T-helper 17 cell (primary cell): ENCODE measurements at regions not wholly inside any gene's neighbourhood (a gene's known extent, or its start where the extent isn't known, plus 50 kb on each side); places are given as distances from the start of the nearest gene placed in this dataset.

Experiments
- ATAC-seq: fragments of 150-1000 bp; cut with Tn5 transposase; 2 replicates; pipeline ENCODE4 v1.10.0; 2021; ENCODE audit warnings: mild to moderate bottlenecking, moderate library complexity
- DNase-seq, 3 donors: peaks; one replicate each; pipeline versions ENCODE4 v3.0.0 to v3.0.0-alpha.2; 2020 to 2021
- H3K9me3 ChIP-seq: one replicate; pipeline ENCODE4 v1.7.0; 2013; ENCODE audit warnings: low read length, mild to moderate bottlenecking; ENCODE audit not compliant: control insufficient read depth, poor library complexity, severe bottlenecking
- H3K27ac Mint-ChIP-seq: one replicate; pipeline ENCODE4 v1.8.0; 2022; ENCODE audit warnings: mild to moderate bottlenecking, moderate library complexity, mixed read lengths
- H3K27me3 Mint-ChIP-seq: one replicate; pipeline ENCODE4 v1.8.0; 2022; ENCODE audit warnings: mixed read lengths
- H3K36me3 Mint-ChIP-seq: one replicate; pipeline ENCODE4 v1.8.0; 2022; ENCODE audit warnings: low read depth, mixed read lengths
- H3K4me1 Mint-ChIP-seq: one replicate; pipeline ENCODE4 v1.8.0; 2022; ENCODE audit warnings: mild to moderate bottlenecking, mixed read lengths
- H3K4me3 Mint-ChIP-seq: one replicate; pipeline ENCODE4 v1.8.0; 2022; ENCODE audit warnings: mild to moderate bottlenecking, moderate library complexity, mixed read lengths

DNA sequence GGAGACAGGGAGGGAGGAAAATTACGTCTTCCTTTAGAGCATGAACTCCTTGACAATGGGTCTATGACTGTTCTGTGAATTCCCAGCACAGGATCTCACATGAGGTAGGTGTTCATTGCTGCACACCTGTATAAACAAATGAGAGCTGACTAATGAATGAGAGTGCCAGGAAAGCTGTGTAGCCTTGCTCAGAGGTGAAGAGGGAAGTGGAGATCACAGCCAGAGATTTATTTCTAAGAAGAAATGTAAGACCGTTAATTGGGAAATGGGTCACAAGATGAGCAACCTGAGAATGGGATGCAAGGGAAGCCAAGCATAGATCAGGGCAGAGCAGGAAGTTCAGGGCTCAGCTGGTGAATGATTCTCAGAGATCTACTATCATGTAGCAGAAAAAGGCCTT, 295.1 kb downstream of the CDK5RAP2 start:
- H3K4me1 Mint-ChIP-seq = no peaks in the 10 kb centered on the region
- no peak for ATAC-seq
- H3K27me3 Mint-ChIP-seq = no peaks in the 10 kb centered on the region
- H3K36me3 Mint-ChIP-seq = peaks cover 2% of the 10 kb centered on the region
- H3K4me3 Mint-ChIP-seq = no peak overlapping the region
- H3K9me3 ChIP-seq = no peaks in the 10 kb centered on the region
- DNase-seq = no peak
- H3K27ac Mint-ChIP-seq = no peak overlapping the region

DNA sequence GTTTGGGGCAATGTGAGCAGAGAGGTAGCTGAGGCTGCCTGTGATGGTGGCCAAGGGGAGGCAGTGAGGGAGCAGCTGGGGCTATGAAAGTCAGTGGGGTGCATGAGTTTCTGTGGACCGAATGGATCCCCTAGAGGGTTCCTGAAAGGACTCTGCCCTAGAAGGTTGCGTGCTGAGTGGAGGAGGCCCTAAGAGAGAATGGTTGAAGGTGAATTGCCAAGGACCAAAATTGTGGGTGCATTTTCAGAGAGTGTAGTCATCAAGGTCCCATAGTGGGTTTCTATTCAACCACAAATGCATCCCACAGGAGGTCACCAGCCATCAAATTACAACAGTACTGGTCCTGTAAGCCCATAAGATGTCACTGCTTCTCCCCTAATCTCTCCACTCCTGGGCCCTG, 298.3 kb downstream of the CDK5RAP2 start:
- H3K4me1 Mint-ChIP-seq = no peaks in the 10 kb centered on the region
- H3K4me3 Mint-ChIP-seq = no peak overlapping the region
- ATAC-seq (no peak), DNase-seq (no peak)
- H3K36me3 Mint-ChIP-seq = no peaks in the 10 kb centered on the region
- no peaks in the 10 kb centered on the region for H3K27me3 Mint-ChIP-seq
- H3K27ac Mint-ChIP-seq = peak overlapping the region; percentile 8
- no peaks in the 10 kb centered on the region for H3K9me3 ChIP-seq

DNA sequence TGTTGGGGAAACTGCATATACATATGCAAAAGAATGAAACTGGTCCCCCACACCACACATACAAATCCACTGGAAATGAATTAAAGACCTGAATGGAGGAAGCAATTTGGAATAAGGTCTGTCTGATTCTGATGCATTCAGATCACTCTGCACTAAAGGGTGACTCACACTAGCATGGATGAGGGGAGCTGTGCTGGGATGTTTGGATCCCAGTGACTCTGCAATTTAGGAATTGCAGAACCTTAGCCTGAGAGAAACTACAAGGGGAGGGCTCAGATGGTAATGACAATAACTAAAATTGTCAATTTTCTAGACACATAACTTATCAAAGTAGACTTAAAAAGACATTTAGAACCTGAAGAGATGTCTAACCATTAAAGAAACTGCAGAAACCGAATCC, 312.0 kb downstream of the CDK5RAP2 start:
- H3K36me3 Mint-ChIP-seq = no peaks in the 10 kb centered on the region
- DNase-seq (no peak), ATAC-seq (no peak)
- H3K4me3 Mint-ChIP-seq = no peak overlapping the region
- peaks cover 3% of the 10 kb centered on the region for H3K9me3 ChIP-seq
- no peak overlapping the region for H3K27ac Mint-ChIP-seq
- H3K27me3 Mint-ChIP-seq = peaks cover 5% of the 10 kb centered on the region
- H3K4me1 Mint-ChIP-seq = no peaks in the 10 kb centered on the region

DNA sequence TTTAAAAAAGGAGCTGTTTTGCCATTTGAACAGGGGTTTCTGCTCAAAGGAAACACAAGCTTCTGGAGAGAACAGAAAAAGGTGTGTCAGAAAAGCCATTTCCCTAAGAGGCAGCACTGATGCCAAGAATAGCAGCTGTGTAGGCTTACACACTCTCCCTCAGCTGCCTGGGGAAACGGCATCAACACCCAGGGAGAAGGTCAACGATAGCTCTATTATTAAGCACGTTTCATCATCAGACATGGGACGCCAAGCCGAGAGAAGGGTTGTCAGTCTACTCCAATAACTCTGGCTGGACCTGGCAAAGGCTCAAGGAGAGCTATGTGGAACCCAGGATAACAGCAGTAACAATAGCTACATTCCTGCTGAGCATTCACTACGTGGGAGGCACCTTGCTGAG, 314.2 kb downstream of the CDK5RAP2 start:
- H3K4me3 Mint-ChIP-seq = no peak overlapping the region
- no peak overlapping the region for H3K27ac Mint-ChIP-seq
- peaks cover 3% of the 10 kb centered on the region for H3K9me3 ChIP-seq
- no peaks in the 10 kb centered on the region for H3K4me1 Mint-ChIP-seq
- H3K36me3 Mint-ChIP-seq = no peaks in the 10 kb centered on the region
- DNase-seq (no peak), ATAC-seq (no peak)
- peaks cover 5% of the 10 kb centered on the region for H3K27me3 Mint-ChIP-seq

DNA sequence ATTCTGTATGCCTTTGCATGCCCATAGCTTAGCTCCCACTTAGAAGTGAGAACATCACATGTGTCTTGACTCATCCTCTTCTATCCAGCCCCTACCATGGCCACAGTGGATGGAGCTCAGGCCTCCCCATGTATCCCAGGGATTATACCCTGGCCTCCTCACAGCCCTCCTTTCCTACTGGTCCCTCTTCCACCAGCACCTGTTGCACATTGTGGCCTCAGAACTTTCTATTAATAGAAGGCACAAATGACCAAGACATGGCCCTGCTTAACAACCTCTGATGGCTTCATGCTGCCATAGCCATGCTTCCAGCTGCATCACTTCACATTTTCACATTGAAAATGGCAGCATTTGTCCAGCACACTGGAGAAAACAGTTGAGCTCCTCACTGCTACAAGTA, 315.4 kb downstream of the CDK5RAP2 start:
- no peak for DNase-seq
- H3K9me3 ChIP-seq = peaks cover 3% of the 10 kb centered on the region
- H3K36me3 Mint-ChIP-seq = no peaks in the 10 kb centered on the region
- H3K27me3 Mint-ChIP-seq = peaks cover 5% of the 10 kb centered on the region
- no peak for ATAC-seq
- H3K4me3 Mint-ChIP-seq = no peak overlapping the region
- no peaks in the 10 kb centered on the region for H3K4me1 Mint-ChIP-seq
- no peak overlapping the region for H3K27ac Mint-ChIP-seq

DNA sequence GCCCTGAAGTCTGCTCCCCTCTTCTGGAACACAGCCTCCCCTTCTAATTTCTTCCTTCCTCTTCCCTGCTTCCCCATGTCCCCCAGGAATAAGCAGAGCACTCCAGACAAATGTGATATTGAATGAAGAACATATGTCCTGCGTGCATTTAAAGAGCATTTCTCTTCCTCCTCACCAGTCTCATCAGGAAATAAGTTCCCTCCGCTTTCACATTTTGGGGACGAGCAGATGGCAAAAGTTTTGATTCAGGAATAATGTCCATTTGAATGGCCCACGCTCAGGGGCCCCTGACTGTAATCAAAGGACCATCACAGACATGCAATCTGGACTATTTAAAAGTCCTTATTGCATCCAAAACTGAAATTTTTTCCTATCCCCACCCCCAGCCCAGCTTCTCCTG, 316.1 kb downstream of the CDK5RAP2 start:
- H3K4me3 Mint-ChIP-seq = no peak overlapping the region
- no peak overlapping the region for H3K27ac Mint-ChIP-seq
- ATAC-seq (no peak), DNase-seq (no peak)
- H3K4me1 Mint-ChIP-seq = no peaks in the 10 kb centered on the region
- no peaks in the 10 kb centered on the region for H3K36me3 Mint-ChIP-seq
- H3K9me3 ChIP-seq = peaks cover 3% of the 10 kb centered on the region
- peaks cover 10% of the 10 kb centered on the region for H3K27me3 Mint-ChIP-seq

DNA sequence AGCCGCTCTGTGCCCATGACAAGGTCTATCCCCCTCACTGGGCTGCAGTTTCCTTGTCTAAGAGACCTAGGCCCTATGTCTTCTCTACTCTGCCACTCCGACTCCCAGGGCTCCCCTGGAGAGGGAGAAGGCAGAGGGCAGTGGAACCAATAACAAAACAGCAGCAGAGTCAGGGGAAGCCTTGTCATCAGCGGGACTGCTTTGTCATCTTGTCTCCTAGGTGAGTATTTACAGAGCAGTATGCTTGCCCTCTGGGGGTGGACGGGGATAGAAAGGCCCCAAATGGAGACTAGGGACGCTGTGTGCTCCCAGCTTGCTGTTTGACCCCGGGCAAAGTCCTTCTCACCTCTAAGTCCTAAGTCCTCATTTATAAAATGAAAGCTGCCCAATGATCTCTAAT, 318.5 kb downstream of the CDK5RAP2 start:
- H3K27me3 Mint-ChIP-seq = peaks cover 23% of the 10 kb centered on the region
- ATAC-seq (no peak), DNase-seq (no peak)
- H3K4me3 Mint-ChIP-seq = no peak overlapping the region
- no peaks in the 10 kb centered on the region for H3K9me3 ChIP-seq
- no peaks in the 10 kb centered on the region for H3K36me3 Mint-ChIP-seq
- no peaks in the 10 kb centered on the region for H3K4me1 Mint-ChIP-seq
- no peak overlapping the region for H3K27ac Mint-ChIP-seq

DNA sequence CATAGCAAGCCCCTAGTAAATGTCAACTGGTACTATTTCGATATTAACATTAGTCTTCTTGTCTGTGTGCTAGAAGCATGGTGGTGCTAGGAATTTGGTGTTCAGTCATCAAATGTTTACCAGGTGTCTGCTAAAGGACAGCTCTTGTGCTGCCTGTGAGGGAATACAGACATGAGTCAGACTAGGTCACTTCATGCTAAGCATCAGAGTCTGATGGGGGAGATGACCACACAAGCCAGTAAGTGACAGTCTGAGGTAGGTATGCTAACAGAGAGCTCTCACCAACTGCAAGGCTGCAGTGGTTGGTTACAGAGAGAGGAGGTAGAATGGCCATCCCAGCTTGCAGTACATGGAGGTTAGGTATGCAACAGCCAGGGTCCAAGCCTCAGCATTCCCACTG, 320.9 kb downstream of the CDK5RAP2 start:
- ATAC-seq (no peak), DNase-seq (no peak)
- H3K9me3 ChIP-seq = no peaks in the 10 kb centered on the region
- peaks cover 18% of the 10 kb centered on the region for H3K27me3 Mint-ChIP-seq
- H3K4me1 Mint-ChIP-seq = no peaks in the 10 kb centered on the region
- no peak overlapping the region for H3K27ac Mint-ChIP-seq
- no peak overlapping the region for H3K4me3 Mint-ChIP-seq
- no peaks in the 10 kb centered on the region for H3K36me3 Mint-ChIP-seq

DNA sequence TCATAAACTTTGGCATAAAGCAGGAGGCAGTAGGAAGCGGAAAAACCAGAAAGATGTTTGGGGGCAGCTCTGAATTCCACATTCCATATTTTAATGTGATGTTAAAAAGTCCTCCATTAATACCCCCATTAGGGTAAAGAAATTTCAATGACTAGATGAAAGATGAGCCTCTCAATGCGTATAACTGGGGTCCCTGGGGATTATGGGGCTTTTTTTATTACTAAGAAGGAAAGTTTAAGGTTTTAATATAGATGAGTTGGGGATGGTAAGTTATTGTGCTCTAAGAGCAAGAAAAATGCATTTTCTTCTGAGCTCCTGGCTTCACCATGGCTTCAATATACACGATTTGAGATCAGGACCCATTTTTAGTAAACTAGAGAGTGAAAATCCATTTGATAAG, 321.9 kb downstream of the CDK5RAP2 start:
- ATAC-seq (no peak), DNase-seq (no peak)
- H3K27ac Mint-ChIP-seq = no peak overlapping the region
- H3K27me3 Mint-ChIP-seq = peaks cover 23% of the 10 kb centered on the region
- no peak overlapping the region for H3K4me3 Mint-ChIP-seq
- no peaks in the 10 kb centered on the region for H3K4me1 Mint-ChIP-seq
- no peaks in the 10 kb centered on the region for H3K36me3 Mint-ChIP-seq
- H3K9me3 ChIP-seq = no peaks in the 10 kb centered on the region

DNA sequence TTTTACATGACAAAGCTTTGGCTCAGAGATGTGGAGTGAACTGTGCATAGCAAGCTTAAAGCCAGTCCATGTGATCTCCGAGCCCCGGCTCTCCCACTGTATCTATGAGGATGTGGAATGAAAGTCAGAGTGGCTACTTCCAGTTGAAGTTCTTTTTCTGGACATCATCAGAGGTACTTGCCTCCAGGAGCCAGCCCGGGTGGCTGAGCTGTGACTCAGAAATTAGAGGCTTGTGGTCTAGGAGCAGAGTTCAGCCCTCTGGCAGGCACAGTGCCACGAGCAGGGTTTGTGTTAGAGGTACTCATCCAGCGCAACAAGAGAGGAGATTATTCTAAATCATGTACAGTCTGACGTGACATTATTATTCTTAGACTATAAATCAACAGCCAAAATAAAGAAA, 322.5 kb downstream of the CDK5RAP2 start:
- H3K27me3 Mint-ChIP-seq = peaks cover 23% of the 10 kb centered on the region
- no peak overlapping the region for H3K27ac Mint-ChIP-seq
- ATAC-seq (no peak), DNase-seq (no peak)
- H3K4me3 Mint-ChIP-seq = no peak overlapping the region
- H3K4me1 Mint-ChIP-seq = no peaks in the 10 kb centered on the region
- no peaks in the 10 kb centered on the region for H3K36me3 Mint-ChIP-seq
- no peaks in the 10 kb centered on the region for H3K9me3 ChIP-seq

DNA sequence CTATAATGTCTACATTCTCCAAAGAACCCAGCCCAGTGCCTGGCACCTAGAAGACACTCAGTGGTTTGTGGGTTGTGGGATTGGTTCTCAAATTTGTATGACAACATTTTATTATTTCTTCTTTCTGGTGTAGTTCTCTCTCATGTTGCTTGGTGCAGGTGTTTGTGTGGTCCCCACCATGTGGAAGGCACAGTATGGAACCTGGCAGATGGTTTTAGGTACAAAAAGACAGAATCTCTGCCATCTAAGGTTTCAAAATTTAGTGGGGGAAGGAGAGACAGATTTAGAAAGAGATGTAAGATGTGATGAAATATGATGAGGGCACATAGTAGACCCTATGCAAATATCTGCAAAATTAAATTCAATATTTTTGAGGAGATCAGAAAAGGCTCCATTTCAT, 323.8 kb downstream of the CDK5RAP2 start:
- H3K4me3 Mint-ChIP-seq = no peak overlapping the region
- DNase-seq (no peak), ATAC-seq (no peak)
- H3K27me3 Mint-ChIP-seq = peaks cover 23% of the 10 kb centered on the region
- H3K27ac Mint-ChIP-seq = no peak overlapping the region
- H3K9me3 ChIP-seq = no peaks in the 10 kb centered on the region
- no peaks in the 10 kb centered on the region for H3K36me3 Mint-ChIP-seq
- H3K4me1 Mint-ChIP-seq = no peaks in the 10 kb centered on the region

DNA sequence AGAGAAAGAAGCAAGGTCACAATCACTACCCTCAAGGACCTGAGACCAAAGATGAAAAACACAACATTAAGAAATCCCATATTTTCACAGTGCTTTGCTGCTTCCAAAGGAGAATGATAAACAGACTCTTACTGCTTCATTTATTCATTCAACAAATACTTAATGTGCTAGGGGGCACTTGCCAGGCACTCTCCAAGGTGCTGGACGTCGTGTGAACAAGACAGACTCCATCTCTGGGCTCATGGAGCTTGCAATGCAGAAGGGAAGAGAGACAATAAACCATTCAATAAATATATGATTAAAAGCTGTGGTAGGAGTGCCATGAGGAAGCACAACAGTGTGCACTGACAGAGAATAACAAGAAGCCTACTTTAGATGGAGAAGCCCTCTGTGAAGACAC, 327.7 kb downstream of the CDK5RAP2 start:
- Mint-ChIP-seq H3K27ac (no peak overlapping the region), H3K4me1 (no peaks in the 10 kb centered on the region), H3K4me3 (no peak overlapping the region), H3K36me3 (no peaks in the 10 kb centered on the region), H3K27me3 (peaks cover 11% of the 10 kb centered on the region)
- DNase-seq = no peak
- ATAC-seq = no peak
- H3K9me3 ChIP-seq = no peaks in the 10 kb centered on the region

DNA sequence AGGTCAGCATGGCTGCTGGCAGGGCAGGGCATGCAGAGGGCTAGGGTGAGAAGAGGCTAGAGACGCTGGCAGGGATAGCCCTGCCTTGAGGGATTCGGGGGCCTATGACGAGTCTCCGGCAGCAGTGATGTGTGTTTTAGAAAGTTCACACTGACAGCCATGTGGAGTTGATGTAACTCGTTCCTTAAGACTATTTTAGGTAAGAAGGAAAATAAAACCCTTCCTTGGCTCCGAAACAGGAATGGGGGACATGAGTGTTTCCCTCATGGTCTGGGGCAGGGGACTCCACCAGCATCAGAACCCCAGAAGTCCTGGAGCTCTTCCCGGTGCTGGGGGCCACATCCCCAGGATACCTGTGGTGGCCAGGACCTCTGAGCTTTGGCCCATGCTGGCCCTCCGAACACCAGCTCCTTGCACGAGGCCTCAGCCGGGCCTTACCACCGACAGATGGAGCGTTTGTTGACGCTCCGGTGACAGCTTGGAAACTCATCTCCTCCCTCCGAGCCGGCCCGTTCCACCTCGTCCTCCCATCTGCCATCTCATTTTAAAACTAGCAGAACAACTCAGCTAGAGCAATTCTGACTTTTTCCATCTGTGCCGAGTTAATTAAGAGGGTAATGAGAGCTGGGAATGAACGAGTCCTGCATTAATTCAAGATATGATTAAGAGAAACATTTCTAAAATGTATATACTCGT, 337.7 kb downstream of the CDK5RAP2 start:
- ATAC-seq (no peak), DNase-seq (no peak)
- H3K9me3 ChIP-seq = no peaks in the 10 kb centered on the region
- H3K27ac Mint-ChIP-seq = no peak overlapping the region
- no peaks in the 10 kb centered on the region for H3K4me1 Mint-ChIP-seq
- no peak overlapping the region for H3K4me3 Mint-ChIP-seq
- no peaks in the 10 kb centered on the region for H3K36me3 Mint-ChIP-seq
- H3K27me3 Mint-ChIP-seq = no peaks in the 10 kb centered on the region

DNA sequence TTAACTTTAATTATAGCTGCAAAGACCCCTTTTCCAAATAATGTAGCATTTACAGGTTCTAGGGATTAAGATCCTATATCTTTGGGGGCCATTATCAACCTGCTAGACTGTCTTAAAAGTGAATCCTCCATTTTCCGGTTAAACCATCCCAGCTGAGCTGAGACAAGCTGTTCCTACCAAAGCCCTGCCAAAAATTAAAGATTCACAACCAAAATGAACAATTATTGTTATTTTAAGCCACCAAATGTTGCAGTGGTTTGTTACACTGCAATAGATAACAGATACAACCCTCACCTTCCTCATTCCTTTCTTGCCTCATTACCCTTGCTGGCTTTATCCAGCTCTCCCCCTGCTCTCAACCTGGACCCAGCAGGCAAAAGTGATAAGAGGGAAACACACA, 343.4 kb downstream of the CDK5RAP2 start:
- no peaks in the 10 kb centered on the region for H3K9me3 ChIP-seq
- H3K27ac Mint-ChIP-seq = no peak overlapping the region
- DNase-seq (no peak), ATAC-seq (no peak)
- no peaks in the 10 kb centered on the region for H3K4me1 Mint-ChIP-seq
- no peaks in the 10 kb centered on the region for H3K36me3 Mint-ChIP-seq
- H3K4me3 Mint-ChIP-seq = no peak overlapping the region
- no peaks in the 10 kb centered on the region for H3K27me3 Mint-ChIP-seq
